NT2/D1 (cell line): ENCODE measurements at regions not wholly inside any gene's neighbourhood (a gene's known extent, or its start where the extent isn't known, plus 50 kb on each side); places are given as distances from the start of the nearest gene placed in this dataset.

Source experiments
- SUZ12 ChIP-seq: IDR thresholded peaks from 2 replicates; pipeline ENCODE4 v1.6.1; 2011; ENCODE audit not compliant: insufficient read length, insufficient read depth; ENCODE audit errors: extremely low read depth
- YY1 ChIP-seq: IDR thresholded peaks from 2 replicates; pipeline ENCODE4 v1.6.1; 2011; ENCODE audit not compliant: insufficient read length, insufficient read depth
- ZNF274 ChIP-seq: IDR thresholded peaks from 2 replicates; pipeline ENCODE4 v1.6.1; 2011; ENCODE audit warnings: mild to moderate bottlenecking, low read depth, low read length

GRCh38 chr13:57527114-57527735, 104.3 kb upstream of the PCDH17 start:
- TF ChIP-seq YY1 (no peak), ZNF274 (no peak), SUZ12 (no peak)
